Germinal center (tissue), 1 donor: ENCODE measurements at regions not wholly inside any gene's neighbourhood (a gene's known extent, or its start where the extent isn't known, plus 50 kb on each side); places are given as distances from the start of the nearest gene placed in this dataset.

Source experiments
- DNase-seq: peaks from one replicate; pipeline ENCODE4 v3.0.0; 2012; ENCODE audit warnings: mixed read lengths, low spot score

- no peak for DNase-seq
Measured at GRCh38 chr16:26885674-26886073, 181.1 kb upstream of the C16orf82 start.

- no peak for DNase-seq
Measured at GRCh38 chr16:26889740-26890139, 177.0 kb upstream of the C16orf82 start.

GRCh38 chr16:26898200-26898599, 168.5 kb upstream of the C16orf82 start:
- DNase-seq, result no peak

GRCh38 chr16:26901196-26901861, 165.4 kb upstream of the C16orf82 start:
- DNase-seq, result no peak

- no peak for DNase-seq
Measured at GRCh38 chr16:26901983-26902382, 164.7 kb upstream of the C16orf82 start.

GRCh38 chr16:26905336-26905735, 161.4 kb upstream of the C16orf82 start:
- no peak for DNase-seq

- DNase-seq, result no peak
Measured at GRCh38 chr16:26909623-26910022, 157.1 kb upstream of the C16orf82 start.

GRCh38 chr16:26911436-26911835, 155.3 kb upstream of the C16orf82 start:
- no peak for DNase-seq

- no peak for DNase-seq
Measured at GRCh38 chr16:26913851-26914250, 152.9 kb upstream of the C16orf82 start.

GRCh38 chr16:26930786-26931581, 135.7 kb upstream of the C16orf82 start:
- no peak for DNase-seq

- DNase-seq, result no peak
Measured at GRCh38 chr16:26950636-26951035, 116.1 kb upstream of the C16orf82 start.

GRCh38 chr16:26951950-26952349, 114.8 kb upstream of the C16orf82 start:
- DNase-seq, result no peak

GRCh38 chr16:26952411-26952810, 114.3 kb upstream of the C16orf82 start:
- DNase-seq, result no peak

GRCh38 chr16:26957283-26957859, 109.4 kb upstream of the C16orf82 start:
- DNase-seq, result no peak

GRCh38 chr16:26959416-26960009, 107.2 kb upstream of the C16orf82 start:
- DNase-seq, result no peak

- no peak for DNase-seq
Measured at GRCh38 chr16:26961459-26961858, 105.3 kb upstream of the C16orf82 start.

- DNase-seq, result peak; percentile 22
Measured at GRCh38 chr16:26963109-26963508, 103.6 kb upstream of the C16orf82 start.

GRCh38 chr16:26969589-26970231, 97.0 kb upstream of the C16orf82 start:
- no peak for DNase-seq

- no peak for DNase-seq
Measured at GRCh38 chr16:26970292-26970691, 96.4 kb upstream of the C16orf82 start.

- DNase-seq, result no peak
Measured at GRCh38 chr16:26976873-26977272, 89.9 kb upstream of the C16orf82 start.

- no peak for DNase-seq
Measured at GRCh38 chr16:26981266-26981938, 85.3 kb upstream of the C16orf82 start.

GRCh38 chr16:26982422-26982821, 84.3 kb upstream of the C16orf82 start:
- no peak for DNase-seq
